ENCODE measurements at regions not wholly inside any gene's neighbourhood (a gene's known extent, or its start where the extent isn't known, plus 50 kb on each side); places are given as distances from the start of the nearest gene placed in this dataset.
"Not testable (repeated sequence)": the region's sequence is repeated elsewhere in the genome, so short reads cannot be mapped to it uniquely, and the experiment has no call there.

DNA sequence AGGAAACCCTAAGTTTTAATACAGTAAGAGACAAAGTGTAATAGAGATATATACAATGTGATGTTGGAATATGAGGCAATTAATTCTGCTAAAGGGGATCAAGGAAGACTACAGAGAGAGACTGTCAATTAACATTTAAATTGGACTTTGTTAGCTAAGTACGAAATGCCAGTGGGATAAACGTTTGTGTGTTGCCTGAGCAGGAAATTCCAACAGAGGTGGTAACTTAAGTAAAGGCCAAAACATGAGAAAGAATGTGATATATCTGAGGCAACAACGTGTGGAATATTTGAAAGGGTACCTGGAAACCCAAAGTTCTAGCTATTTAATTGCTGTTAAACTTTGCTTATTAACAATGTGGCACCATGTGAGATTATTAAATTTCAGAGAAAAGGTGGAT is 1666.9 kb upstream of the WWC1 start:
- no peak for DNase-seq

GRCh38 chr5:166625210-166625865 is 1666.1 kb upstream of the WWC1 start:
- no peak for DNase-seq

DNA sequence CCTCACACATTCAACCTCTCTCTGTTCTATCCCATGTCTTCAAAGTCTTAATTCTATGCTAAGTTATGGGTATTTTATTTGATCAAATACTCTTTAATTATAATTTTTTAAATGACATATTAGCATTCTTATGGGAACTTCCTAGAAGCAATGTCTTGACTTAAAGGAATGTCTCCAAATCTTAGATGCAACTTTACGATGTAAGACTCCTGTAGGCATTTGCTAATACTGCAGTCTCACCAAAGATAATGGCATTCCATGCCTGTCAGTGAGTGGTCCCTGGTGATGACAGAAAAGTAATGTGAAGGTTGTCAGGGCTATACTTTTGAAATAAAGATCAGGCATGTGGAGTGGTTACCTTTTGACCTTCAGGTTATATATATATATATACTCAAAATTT is 1654.2 kb upstream of the WWC1 start:
- DNase-seq, result no peak

DNA sequence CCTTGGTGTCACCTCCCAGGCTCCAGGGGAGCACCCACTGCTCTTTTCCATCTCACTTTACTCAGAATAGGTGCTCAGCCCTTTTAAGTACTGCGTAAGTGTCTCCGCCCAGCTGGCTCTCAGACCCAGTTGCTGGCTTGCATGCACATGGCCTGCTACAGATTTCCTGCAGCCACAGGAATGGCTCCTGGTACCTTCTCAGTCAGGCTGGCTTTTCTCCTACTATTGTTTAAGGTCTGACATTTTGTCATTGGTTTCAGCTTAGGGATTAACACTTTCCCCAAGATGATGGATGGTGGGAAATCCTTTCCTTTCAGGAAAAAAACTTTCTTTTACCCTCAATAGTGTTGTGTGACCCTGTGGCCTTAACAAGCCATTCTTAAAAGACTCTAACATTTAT is 1652.3 kb upstream of the WWC1 start:
- DNase-seq, result no peak

DNA sequence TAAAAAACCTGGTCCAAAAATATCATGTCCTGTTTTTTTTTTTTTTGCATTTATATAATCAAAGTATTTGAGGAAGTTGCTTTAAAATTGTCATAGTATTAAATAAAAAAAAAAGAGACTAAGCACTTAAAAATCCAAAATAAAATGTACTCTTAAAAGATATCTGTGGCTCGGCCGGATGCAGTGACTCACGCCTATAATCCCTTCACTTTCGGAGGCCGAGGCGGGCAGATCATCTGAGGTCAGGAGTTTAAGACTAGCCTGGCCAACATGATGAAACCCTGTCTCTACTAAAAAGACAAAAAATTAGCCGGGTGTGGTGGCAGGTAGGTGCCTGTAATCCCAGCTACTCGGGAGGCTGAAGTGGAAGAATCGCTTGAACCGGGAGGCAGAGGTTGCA is 1651.3 kb upstream of the WWC1 start:
- not testable (repeated sequence) for DNase-seq

DNA sequence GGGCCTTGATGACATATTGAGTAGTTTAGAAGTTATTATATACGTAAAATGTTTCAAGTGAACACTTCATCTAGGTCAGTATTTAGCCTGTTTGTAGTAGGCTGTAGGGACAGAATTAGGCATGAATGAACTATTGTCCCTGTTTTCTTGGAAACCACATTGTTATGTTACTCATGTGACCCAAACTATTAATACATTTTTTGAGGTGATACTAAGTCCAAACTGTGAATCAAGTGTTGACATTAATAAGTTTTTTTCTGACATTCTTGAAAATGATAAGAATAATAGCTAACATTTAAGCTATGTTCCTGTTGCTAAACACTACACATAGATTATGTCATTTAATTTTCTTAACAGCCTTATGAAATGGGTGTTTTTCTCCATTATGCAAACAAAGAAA is 1642.7 kb upstream of the WWC1 start:
- DNase-seq, result no peak

DNA sequence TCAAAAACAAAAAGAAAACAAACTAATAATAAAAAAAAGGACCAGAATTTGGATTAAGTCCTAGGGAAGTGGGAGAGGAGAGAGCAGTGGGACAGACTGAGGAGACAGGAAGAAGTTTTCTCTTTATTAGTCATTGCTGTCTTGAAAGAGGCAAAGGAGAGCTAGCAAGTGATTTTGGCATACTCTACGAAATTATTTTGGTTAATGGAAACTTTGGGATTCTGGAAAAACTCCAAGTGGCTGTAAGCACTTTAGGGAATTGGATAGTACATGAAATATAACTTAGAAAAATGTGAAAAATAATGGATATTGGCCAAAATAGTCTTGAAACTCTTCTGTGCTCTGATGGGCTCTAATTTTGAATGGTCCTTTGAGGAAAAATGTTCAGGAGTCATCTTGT is 1641.8 kb upstream of the WWC1 start:
- no peak for DNase-seq

DNA sequence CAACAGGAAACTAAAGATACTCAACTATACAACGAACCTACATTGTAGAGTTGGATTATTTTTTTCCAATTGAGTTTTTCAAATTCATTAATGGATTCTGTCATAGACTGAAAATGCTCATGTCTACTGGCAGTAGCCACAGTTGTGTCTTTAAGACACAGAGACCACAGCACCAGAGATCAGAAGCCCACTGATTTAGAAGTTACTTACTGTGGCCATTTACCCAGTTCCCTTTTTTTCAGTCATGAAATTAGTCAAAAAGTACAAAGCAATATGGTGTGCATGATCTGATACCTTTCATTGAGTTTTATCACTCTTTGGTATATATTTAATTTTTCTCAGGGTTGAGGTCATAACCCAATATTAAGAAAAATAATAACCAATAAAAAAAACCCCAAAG is 1640.2 kb upstream of the WWC1 start:
- no peak for DNase-seq

- no peak for DNase-seq
These were observed 1619.6 kb upstream of the WWC1 start for GRCh38 chr5:166671811-166672210.

GRCh38 chr5:166672431-166672830 is 1619.0 kb upstream of the WWC1 start:
- no peak for DNase-seq

DNA sequence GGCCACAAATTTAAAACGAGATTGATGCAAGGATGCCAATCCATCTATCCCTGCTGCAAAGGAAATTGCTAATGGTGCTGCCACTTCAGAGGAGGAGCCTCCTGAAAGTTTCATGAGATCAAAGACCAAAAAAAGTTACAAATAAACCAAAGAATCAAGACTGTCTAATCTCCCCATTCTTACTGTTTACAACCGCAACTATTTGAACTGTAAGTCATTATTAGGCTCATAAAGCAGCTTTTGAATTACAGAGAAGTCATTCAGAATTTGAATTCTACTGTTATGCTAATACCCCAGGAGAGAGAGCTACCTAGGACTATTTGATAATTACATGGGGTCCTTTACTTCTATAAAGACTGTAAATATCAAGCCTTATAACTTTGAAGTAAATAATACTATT is 1613.6 kb upstream of the WWC1 start:
- DNase-seq, result no peak

DNA sequence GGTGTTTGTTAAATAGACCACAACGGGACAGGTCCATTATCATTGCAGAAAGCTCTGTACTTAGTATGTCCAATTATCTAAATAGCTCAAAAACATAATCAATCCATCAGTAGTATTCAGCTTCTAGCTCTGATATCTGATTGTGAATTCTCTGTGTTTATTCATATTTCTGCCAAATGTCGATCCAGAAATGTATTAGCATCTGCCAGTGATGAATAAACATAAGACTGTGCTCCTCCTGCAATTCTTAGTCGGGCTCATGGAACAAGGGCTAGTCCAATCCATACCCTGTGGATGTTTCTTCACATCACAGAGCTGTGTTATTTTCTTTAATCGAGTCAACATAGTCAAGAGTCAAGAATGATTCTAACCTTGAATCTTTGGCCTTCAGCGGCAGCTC is 1612.1 kb upstream of the WWC1 start:
- no peak for DNase-seq

DNA sequence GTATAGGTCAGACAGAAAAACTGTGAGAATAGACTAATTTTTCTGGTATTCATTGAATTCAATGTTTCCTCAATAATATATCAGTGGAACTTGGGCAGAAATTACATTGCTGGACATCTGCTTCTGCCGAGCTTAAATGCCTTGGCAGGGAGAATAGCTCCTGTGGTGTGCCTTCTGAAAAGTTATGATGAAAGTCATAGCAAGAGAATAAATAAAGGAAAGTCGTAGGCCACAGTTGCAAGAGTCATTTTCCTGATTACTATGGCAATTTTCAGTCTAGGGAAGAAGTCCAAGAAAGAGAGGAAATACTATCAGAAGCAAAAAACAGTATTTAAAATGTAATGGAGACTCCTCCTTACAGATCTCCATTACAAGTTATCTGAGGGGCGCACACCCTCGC is 1596.1 kb upstream of the WWC1 start:
- no peak for DNase-seq

DNA sequence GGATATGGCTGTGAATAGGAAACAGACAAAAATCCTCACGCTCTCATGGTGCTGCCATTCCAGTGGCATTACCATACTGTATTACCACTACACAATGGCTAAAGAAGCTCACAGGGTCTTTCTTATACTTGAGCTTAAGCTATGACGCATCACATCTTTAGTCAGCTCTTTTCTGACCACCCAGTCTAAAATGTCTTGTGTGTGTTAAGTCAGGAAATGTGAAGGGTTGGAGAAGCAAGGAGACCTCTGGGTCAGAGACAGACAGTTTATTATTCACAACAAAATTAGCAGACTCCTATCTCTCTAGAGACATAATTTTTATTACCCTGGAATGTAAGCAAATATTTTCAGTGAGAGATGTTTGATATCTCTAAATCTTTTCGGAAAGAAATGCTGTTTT is 1583.2 kb upstream of the WWC1 start:
- DNase-seq, result no peak

- no peak for DNase-seq
These were observed 1581.8 kb upstream of the WWC1 start for GRCh38 chr5:166709691-166710090.

DNA sequence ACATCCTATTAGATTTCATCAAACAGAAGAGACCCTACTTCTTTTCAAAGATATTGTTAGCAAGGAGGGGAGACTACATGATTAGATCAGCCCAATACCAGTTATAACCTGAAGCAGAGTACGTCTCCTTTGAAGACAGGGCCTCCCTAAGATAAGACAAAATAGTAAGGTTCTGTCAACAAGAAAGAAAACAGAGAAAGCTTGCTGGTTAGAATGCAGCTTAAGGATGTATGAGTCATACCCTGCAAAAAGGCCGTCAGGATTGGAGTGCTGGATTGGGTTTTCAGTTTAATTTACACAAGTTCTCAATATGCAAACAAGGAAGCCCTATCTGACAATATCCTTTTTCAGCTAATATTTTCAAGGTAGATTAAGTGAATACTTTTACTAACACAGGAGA is 1581.2 kb upstream of the WWC1 start:
- DNase-seq, result no peak

DNA sequence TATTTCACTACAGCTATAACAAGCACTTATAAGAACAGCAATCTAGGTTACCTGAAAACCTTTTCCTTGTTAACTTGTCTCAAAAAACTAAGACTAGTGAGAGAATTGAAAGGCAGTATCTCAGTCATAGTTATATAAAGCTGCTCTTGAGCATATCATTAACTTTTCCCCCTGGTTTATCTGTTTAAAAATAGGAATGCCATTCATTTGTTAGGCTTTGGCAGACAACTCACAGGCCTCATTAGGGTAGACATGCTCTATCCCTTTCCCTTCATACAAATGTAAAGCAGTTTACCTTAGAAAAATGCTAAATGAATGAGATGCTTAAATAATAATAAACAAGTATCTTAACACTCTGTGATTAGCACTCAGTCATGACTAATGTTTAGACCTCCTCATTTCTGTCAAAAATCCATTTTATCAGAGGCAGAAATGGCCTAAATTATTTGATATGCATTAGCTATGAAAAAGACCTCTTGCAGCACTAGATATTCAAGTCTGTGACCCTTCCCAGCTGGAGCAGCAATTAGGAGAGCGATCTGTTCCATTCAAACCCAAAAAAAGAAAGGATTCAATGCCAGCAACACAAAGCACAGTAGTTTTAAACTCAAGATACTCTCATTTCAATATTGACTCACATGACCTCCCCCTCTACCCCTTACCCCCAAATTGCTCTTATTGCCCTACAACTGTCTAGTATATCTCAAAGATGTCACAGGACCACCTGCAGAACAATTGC is 1578.8 kb upstream of the WWC1 start:
- no peak for DNase-seq

DNA sequence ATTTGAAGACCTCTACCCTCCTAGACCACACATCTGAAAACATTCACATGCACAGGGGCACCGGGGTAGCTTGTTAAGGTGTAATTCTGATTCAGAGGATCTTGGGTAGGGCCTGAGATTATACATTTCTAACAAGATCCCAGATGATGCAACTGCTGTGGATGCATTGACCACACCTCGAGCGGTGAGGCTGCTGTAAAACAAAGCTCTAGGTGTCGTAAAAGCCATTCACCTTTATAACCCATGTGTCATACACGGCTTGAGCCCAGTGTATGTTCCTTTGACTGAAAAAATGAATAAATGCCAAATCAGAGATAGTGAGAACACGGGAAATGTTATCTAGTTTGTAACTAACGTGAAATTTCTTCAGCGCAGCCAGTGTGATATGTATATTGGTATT is 1578.2 kb upstream of the WWC1 start:
- no peak for DNase-seq

DNA sequence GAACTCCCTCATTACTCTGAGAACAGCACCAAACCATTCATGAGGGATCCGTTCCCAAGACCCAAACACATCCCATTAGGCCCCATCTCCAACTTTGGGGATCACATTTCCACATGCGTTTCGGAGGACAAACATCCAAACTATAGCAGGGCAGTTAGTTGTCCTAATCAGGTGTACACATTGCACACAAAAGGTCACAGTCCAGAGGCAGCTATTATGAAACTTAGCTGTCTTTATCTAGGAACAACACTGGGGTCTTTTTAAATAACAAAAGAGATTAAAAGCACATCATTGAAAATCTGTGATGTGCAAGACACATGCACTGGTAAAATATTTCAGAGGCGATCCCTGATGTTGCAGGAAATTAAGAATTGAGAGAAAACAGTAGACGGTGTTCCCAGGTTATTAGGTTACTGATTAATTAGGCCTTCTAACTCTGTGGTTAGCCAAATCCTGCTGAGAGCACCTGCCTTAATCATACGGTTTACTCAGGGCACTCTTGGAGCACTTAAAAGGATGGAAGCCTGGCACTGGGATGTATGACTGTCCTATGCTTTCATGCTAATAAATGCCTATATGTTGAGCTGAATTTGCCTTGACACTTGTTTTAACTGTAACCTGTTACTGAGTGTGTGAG is 1574.5 kb upstream of the WWC1 start:
- DNase-seq, result no peak

- no peak for DNase-seq
These were observed 1571.5 kb upstream of the WWC1 start for GRCh38 chr5:166719991-166720390.

GRCh38 chr5:166722939-166723338 is 1568.5 kb upstream of the WWC1 start:
- DNase-seq, result no peak

DNA sequence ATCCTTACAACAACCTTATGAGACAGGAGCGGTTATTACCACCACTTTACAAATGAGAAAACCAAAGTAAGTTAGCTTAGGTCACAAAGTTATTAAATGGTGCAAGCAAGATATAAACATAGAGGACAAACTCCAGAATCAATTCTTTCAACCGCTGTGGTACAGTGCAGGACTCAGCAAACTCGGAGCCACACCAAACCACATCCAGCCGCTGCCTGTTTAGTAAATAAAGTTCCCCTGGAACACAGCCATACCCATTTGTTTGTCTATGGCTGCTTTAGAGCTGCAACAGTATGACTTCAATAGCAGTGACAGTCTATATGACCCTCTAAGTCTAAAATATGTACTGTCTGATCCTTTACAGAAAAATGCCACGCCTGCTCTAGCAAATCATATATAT is 1567.2 kb upstream of the WWC1 start:
- DNase-seq, result no peak

- DNase-seq, result no peak
These were observed 1565.9 kb upstream of the WWC1 start for GRCh38 chr5:166725593-166725992.

GRCh38 chr5:166726406-166726805 is 1565.0 kb upstream of the WWC1 start:
- no peak for DNase-seq

DNA sequence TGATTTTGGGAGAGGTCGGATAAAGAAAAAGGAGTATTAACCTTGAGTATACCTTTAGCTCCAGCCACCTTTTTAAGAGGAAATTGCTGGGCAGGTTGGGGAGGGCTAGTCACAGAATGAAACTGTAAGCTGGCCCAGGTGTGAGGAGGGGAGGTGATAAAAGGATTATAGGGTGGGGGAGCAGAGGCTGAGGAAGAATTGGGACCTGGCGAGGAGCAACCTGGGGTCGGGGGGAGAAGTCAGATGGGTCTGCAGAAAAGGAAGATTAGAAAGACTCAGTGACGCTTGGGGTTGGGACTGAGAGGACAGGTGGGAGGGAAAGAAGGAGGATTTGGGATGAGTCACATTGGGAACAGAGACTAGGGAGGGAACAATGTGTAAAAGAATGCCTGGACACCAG is 1548.5 kb upstream of the WWC1 start:
- DNase-seq, result not testable (repeated sequence)

Data from bone marrow (tissue), 2 donors.